RWPE2 (cell line): ENCODE measurements at regions not wholly inside any gene's neighbourhood (a gene's known extent, or its start where the extent isn't known, plus 50 kb on each side); places are given as distances from the start of the nearest gene placed in this dataset.

Source experiments
- ATAC-seq: fragments of 200-7000 bp; cut with Tn5 transposase; 3 replicates; pipeline ENCODE4 v1.9.1; 2021; ENCODE audit warnings: low read depth
- DNase-seq: peaks from one replicate; pipeline ENCODE4 v3.0.0-alpha.2; 2020; ENCODE audit warnings: low spot score
- H3K27ac ChIP-seq: fragments of 450-650 bp; 2 replicates; pipeline ENCODE4 v1.5.1; 2017; ENCODE audit warnings: mild to moderate bottlenecking; ENCODE audit not compliant: poor library complexity, severe bottlenecking
- H3K27me3 ChIP-seq: fragments of 250-450 bp; sonication (Bioruptor Pico); 2 replicates; pipeline ENCODE4 v1.5.1; 2021; ENCODE audit warnings: mild to moderate bottlenecking, moderate library complexity; ENCODE audit not compliant: insufficient read depth, poor library complexity, severe bottlenecking
- H3K36me3 ChIP-seq: fragments of 250-450 bp; sonication (Bioruptor Pico); 2 replicates; pipeline ENCODE4 v1.5.1; 2020; ENCODE audit warnings: low read depth, mild to moderate bottlenecking, moderate library complexity
- H3K4me1 ChIP-seq: fragments of 250-450 bp; sonication (Bioruptor Pico); 2 replicates; pipeline ENCODE4 v1.5.1; 2021; ENCODE audit warnings: mild to moderate bottlenecking, moderate library complexity; ENCODE audit not compliant: insufficient read depth, poor library complexity, severe bottlenecking
- H3K4me3 ChIP-seq: fragments of 250-450 bp; sonication (Bioruptor Pico); 2 replicates; pipeline ENCODE4 v1.5.1; 2021; ENCODE audit warnings: mild to moderate bottlenecking, moderate library complexity; ENCODE audit not compliant: severe bottlenecking
- H3K9me3 ChIP-seq: fragments of 250-450 bp; sonication (Bioruptor Pico); 2 replicates; pipeline ENCODE4 v1.5.1; 2021; ENCODE audit warnings: mild to moderate bottlenecking, moderate library complexity; ENCODE audit not compliant: severe bottlenecking
- TF ChIP-seq, protein P1 (sequence below): fragments of 450-650 bp; IDR thresholded peaks from one replicate; pipeline ENCODE4 v1.5.1; 2017; ENCODE audit warnings: mild to moderate bottlenecking, moderate library complexity; ENCODE audit not compliant: poor library complexity, severe bottlenecking

- Histone ChIP-seq H3K27ac (no peak overlapping the region), H3K27me3 (no peaks in the 10 kb centered on the region), H3K4me1 (no peaks in the 10 kb centered on the region), H3K9me3 (no peaks in the 10 kb centered on the region), H3K36me3 (no peaks in the 10 kb centered on the region), H3K4me3 (no peak overlapping the region)
- ATAC-seq (no peak), DNase-seq (no peak)
- TF ChIP-seq, protein P1, sequence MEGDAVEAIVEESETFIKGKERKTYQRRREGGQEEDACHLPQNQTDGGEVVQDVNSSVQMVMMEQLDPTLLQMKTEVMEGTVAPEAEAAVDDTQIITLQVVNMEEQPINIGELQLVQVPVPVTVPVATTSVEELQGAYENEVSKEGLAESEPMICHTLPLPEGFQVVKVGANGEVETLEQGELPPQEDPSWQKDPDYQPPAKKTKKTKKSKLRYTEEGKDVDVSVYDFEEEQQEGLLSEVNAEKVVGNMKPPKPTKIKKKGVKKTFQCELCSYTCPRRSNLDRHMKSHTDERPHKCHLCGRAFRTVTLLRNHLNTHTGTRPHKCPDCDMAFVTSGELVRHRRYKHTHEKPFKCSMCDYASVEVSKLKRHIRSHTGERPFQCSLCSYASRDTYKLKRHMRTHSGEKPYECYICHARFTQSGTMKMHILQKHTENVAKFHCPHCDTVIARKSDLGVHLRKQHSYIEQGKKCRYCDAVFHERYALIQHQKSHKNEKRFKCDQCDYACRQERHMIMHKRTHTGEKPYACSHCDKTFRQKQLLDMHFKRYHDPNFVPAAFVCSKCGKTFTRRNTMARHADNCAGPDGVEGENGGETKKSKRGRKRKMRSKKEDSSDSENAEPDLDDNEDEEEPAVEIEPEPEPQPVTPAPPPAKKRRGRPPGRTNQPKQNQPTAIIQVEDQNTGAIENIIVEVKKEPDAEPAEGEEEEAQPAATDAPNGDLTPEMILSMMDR = no peak
Measured at GRCh38 chr13:66040506-66040905, 1189.6 kb downstream of the PCDH9 start.

GRCh38 chr13:66037096-66037495 is 1193.0 kb downstream of the PCDH9 start:
- no peaks in the 10 kb centered on the region for H3K4me1 ChIP-seq
- DNase-seq = no peak
- TF ChIP-seq, protein P1 = no peak
- H3K27ac ChIP-seq = no peak overlapping the region
- H3K36me3 ChIP-seq = no peaks in the 10 kb centered on the region
- no peaks in the 10 kb centered on the region for H3K9me3 ChIP-seq
- no peak for ATAC-seq
- no peak overlapping the region for H3K4me3 ChIP-seq
- no peaks in the 10 kb centered on the region for H3K27me3 ChIP-seq

DNA sequence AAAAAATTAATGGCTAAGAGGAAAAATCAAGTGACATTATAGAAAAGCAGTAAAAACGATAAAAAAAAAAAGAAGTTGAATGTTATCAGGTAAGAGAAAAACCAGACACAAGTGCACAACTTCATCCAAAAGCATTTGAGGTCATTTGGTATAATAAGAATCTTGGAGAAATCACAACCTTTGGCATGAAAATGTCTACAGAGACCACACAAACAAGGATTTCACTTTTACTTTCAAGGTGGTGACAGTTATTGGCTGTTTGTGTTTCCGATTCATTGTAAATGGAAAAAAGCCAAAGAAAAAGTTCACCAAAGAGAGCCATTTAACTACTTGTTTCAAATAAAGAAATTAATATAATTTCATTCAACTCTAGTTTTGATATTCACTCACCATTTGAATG is 1193.5 kb downstream of the PCDH9 start:
- Histone ChIP-seq H3K9me3 (no peaks in the 10 kb centered on the region), H3K27ac (no peak overlapping the region), H3K36me3 (no peaks in the 10 kb centered on the region), H3K27me3 (no peaks in the 10 kb centered on the region), H3K4me1 (no peaks in the 10 kb centered on the region), H3K4me3 (no peak overlapping the region)
- no peak for ATAC-seq
- TF ChIP-seq, protein P1 = no peak
- DNase-seq = no peak

- Histone ChIP-seq H3K27ac (no peak overlapping the region), H3K4me3 (no peak overlapping the region), H3K36me3 (no peaks in the 10 kb centered on the region), H3K4me1 (no peaks in the 10 kb centered on the region), H3K9me3 (no peaks in the 10 kb centered on the region), H3K27me3 (no peaks in the 10 kb centered on the region)
- ATAC-seq (no peak), DNase-seq (no peak)
- TF ChIP-seq, protein P1 = no peak
Measured at GRCh38 chr13:66036024-66036614, 1194.0 kb downstream of the PCDH9 start.

- DNase-seq = no peak
- TF ChIP-seq, protein P1 = no peak
- ATAC-seq = no peak
Measured at GRCh38 chr13:66033924-66034323, 1196.2 kb downstream of the PCDH9 start.

More at GRCh38 chr13:66033924-66034323, 1196.2 kb downstream of the PCDH9 start:
- no peaks in the 10 kb centered on the region for H3K27me3 ChIP-seq
- H3K4me1 ChIP-seq = no peaks in the 10 kb centered on the region
- no peaks in the 10 kb centered on the region for H3K9me3 ChIP-seq
- no peak overlapping the region for H3K27ac ChIP-seq
- no peaks in the 10 kb centered on the region for H3K36me3 ChIP-seq
- no peak overlapping the region for H3K4me3 ChIP-seq
